Endodermal cell (in vitro differentiated cells): ENCODE measurements at regions not wholly inside any gene's neighbourhood (a gene's known extent, or its start where the extent isn't known, plus 50 kb on each side); places are given as distances from the start of the nearest gene placed in this dataset.

ENCODE experiments used
- DNase-seq: peaks from one replicate; pipeline ENCODE4 v3.0.0-alpha.2; 2017
- H3K27ac ChIP-seq: 2 replicates; pipeline ENCODE4 v1.5.1; 2013; ENCODE audit warnings: mild to moderate bottlenecking, low read depth, low read length, moderate library complexity
- H3K27me3 ChIP-seq: 2 replicates; pipeline ENCODE4 v1.6.1; 2013; ENCODE audit warnings: mild to moderate bottlenecking, low read length, moderate library complexity; ENCODE audit not compliant: insufficient read depth, control insufficient read depth, poor library complexity, severe bottlenecking
- H3K36me3 ChIP-seq: 2 replicates; pipeline ENCODE4 v1.7.0; 2013; ENCODE audit warnings: mild to moderate bottlenecking, low read length, moderate library complexity; ENCODE audit not compliant: control insufficient read depth, insufficient read depth
- H3K4me1 ChIP-seq: one replicate; pipeline ENCODE4 v1.7.0; 2013; ENCODE audit warnings: low read length; ENCODE audit not compliant: control insufficient read depth, insufficient read depth
- H3K4me3 ChIP-seq: 2 replicates; pipeline ENCODE4 v1.5.1; 2013; ENCODE audit warnings: mild to moderate bottlenecking, low read length, moderate library complexity
- H3K9ac ChIP-seq: 2 replicates; pipeline ENCODE4 v1.6.1; 2013; ENCODE audit warnings: mild to moderate bottlenecking, low read length, moderate library complexity; ENCODE audit not compliant: poor library complexity, severe bottlenecking; ENCODE audit errors: extremely low read depth
- H3K9me3 ChIP-seq: 2 replicates; pipeline ENCODE4 v1.6.1; 2013; ENCODE audit warnings: mild to moderate bottlenecking, low read length, moderate library complexity; ENCODE audit not compliant: control insufficient read depth
- H3K27ac Mint-ChIP-seq: 2 replicates; pipeline ENCODE4 v1.8.0; 2020; ENCODE audit warnings: mixed read lengths
- H3K27me3 Mint-ChIP-seq: 2 replicates; pipeline ENCODE4 v1.8.0; 2021; ENCODE audit warnings: mild to moderate bottlenecking, mixed read lengths; ENCODE audit not compliant: insufficient read depth
- H3K36me3 Mint-ChIP-seq: 2 replicates; pipeline ENCODE4 v1.8.0; 2020; ENCODE audit warnings: low read depth, mixed read lengths
- H3K4me1 Mint-ChIP-seq: 2 replicates; pipeline ENCODE4 v1.8.0; 2020; ENCODE audit warnings: mixed read lengths
- H3K4me3 Mint-ChIP-seq: 2 replicates; pipeline ENCODE4 v1.8.0; 2020; ENCODE audit warnings: mild to moderate bottlenecking, moderate library complexity, mixed read lengths
- H3K9me3 Mint-ChIP-seq: 2 replicates; pipeline ENCODE4 v1.8.0; 2020; ENCODE audit warnings: mild to moderate bottlenecking, mixed read lengths
- CTCF ChIP-seq: fragments of 200-600 bp; sonication (generic); conservative IDR thresholded peaks from 2 replicates; pipeline ENCODE4 v1.5.0; 2021; ENCODE audit warnings: antibody characterized with exemption, mild to moderate bottlenecking
- WGBS, 2 experiments: methylation state at CpG; one replicate each; pipeline versions ENCODE4 v1.1.5 to v1.1.7; 2013; ENCODE audit warnings: missing lambda C conversion rate in 2 of 2, mixed read lengths in 1 of 2; ENCODE audit not compliant: insufficient coverage in 1 of 2, insufficient read length in 1 of 2; 5-methylcytosine and 5-hydroxymethylcytosine counted together

GRCh38 chr16:63416712-63417111 lies 1380.5 kb upstream of the CDH8 start:
- Mint-ChIP-seq H3K36me3 (no peaks in the 10 kb centered on the region), H3K27ac (no peak overlapping the region), H3K27me3 (no peaks in the 10 kb centered on the region), H3K9me3 (no peaks in the 10 kb centered on the region), H3K4me1 (no peaks in the 10 kb centered on the region), H3K4me3 (no peak overlapping the region)
- Histone ChIP-seq H3K4me1 (no peaks in the 10 kb centered on the region), H3K36me3 (no peaks in the 10 kb centered on the region), H3K4me3 (no peak overlapping the region), H3K27ac (no peak overlapping the region), H3K27me3 (no peaks in the 10 kb centered on the region), H3K9ac (no peak overlapping the region), H3K9me3 (no peaks in the 10 kb centered on the region)
- DNase-seq: no peak
- 96% methylated on average over 3 of the region's 4 CpGs; no CpG with 5 or more reads in 1 of the 2 experiments for WGBS, 2 experiments
- no peak for TF ChIP-seq CTCF

- no peaks in the 10 kb centered on the region for H3K9me3 Mint-ChIP-seq
- no peak overlapping the region for H3K27ac Mint-ChIP-seq
- 67 to 98% methylated on average over 1 to 2 of the region's 2 CpGs for WGBS, 2 experiments
- no peaks in the 10 kb centered on the region for H3K9me3 ChIP-seq
- DNase-seq: no peak
- no peaks in the 10 kb centered on the region for H3K36me3 ChIP-seq
- no peaks in the 10 kb centered on the region for H3K36me3 Mint-ChIP-seq
- H3K9ac ChIP-seq: no peak overlapping the region
- TF ChIP-seq CTCF: no peak
- H3K27me3 ChIP-seq: no peaks in the 10 kb centered on the region
- no peak overlapping the region for H3K4me3 Mint-ChIP-seq
- no peaks in the 10 kb centered on the region for H3K4me1 Mint-ChIP-seq
- H3K4me1 ChIP-seq: no peaks in the 10 kb centered on the region
- H3K4me3 ChIP-seq: no peak overlapping the region
- no peaks in the 10 kb centered on the region for H3K27me3 Mint-ChIP-seq
- no peak overlapping the region for H3K27ac ChIP-seq
Measured at GRCh38 chr16:63415014-63415413, 1378.8 kb upstream of the CDH8 start.

- Histone ChIP-seq H3K4me1 (no peaks in the 10 kb centered on the region), H3K27ac (no peak overlapping the region), H3K4me3 (no peak overlapping the region), H3K9ac (no peak overlapping the region), H3K9me3 (peaks cover 7% of the 10 kb centered on the region), H3K27me3 (no peaks in the 10 kb centered on the region), H3K36me3 (no peaks in the 10 kb centered on the region)
- Mint-ChIP-seq H3K27me3 (no peaks in the 10 kb centered on the region), H3K4me1 (no peaks in the 10 kb centered on the region), H3K36me3 (no peaks in the 10 kb centered on the region), H3K9me3 (peaks cover 2% of the 10 kb centered on the region), H3K4me3 (no peak overlapping the region), H3K27ac (no peak overlapping the region)
- DNase-seq: no peak
- no peak for TF ChIP-seq CTCF
- 100% methylated on average over 1 of the region's 1 CpG; no CpG with 5 or more reads in 1 of the 2 experiments for WGBS, 2 experiments
Measured at GRCh38 chr16:63410594-63410993, 1374.4 kb upstream of the CDH8 start.
